Kidney (tissue), 13 donors: ENCODE measurements at regions not wholly inside any gene's neighbourhood (a gene's known extent, or its start where the extent isn't known, plus 50 kb on each side); places are given as distances from the start of the nearest gene placed in this dataset.

Source experiments
- DNase-seq, 5 donors: peaks; one replicate each; pipeline ENCODE4 v3.0.0-alpha.2; 2013 to 2020
- FAIRE-seq: peaks from 2 replicates; lab custom pipeline; 2012; peaks lifted over from hg19 to GRCh38; lab: Jason Lieb, UNC
- H3K27ac ChIP-seq, 2 donors: one replicate each; pipeline ENCODE4 v1.7.0; 2013; ENCODE audit warnings: low read depth in 2 of 2, low read length in 2 of 2, inconsistent platforms in 1 of 2
- H3K27me3 ChIP-seq: one replicate; pipeline ENCODE4 v1.7.1; 2013; ENCODE audit warnings: low read length, inconsistent platforms; ENCODE audit not compliant: control insufficient read depth, insufficient read depth
- H3K36me3 ChIP-seq, 3 donors: one replicate each; pipeline versions ENCODE4 v1.7.0 to v1.7.1; 2013; ENCODE audit warnings: low read length in 3 of 3, control low read depth in 1 of 3, inconsistent platforms in 1 of 3; ENCODE audit not compliant: insufficient read depth in 3 of 3, control insufficient read depth in 2 of 3
- H3K4me1 ChIP-seq, 3 donors: one replicate each; pipeline versions ENCODE4 v1.7.0 to v1.7.1; 2013; ENCODE audit warnings: low read length in 3 of 3, inconsistent platforms in 1 of 3, low read depth in 1 of 3; ENCODE audit not compliant: control insufficient read depth in 2 of 3, insufficient read depth in 2 of 3
- H3K4me3 ChIP-seq, 3 donors: one replicate each; pipeline versions ENCODE4 v1.7.0 to v1.8.1; 2013; ENCODE audit warnings: low read length in 3 of 3, control low read depth in 1 of 3, inconsistent platforms in 1 of 3
- H3K9ac ChIP-seq, 3 donors: one replicate each; pipeline versions ENCODE4 v1.7.0 to v1.7.1; 2013; ENCODE audit warnings: low read length in 3 of 3, control low read depth in 1 of 3, inconsistent platforms in 1 of 3
- H3K9me3 ChIP-seq, 3 donors: one replicate each; pipeline versions ENCODE4 v1.7.0 to v1.7.1; 2013; ENCODE audit warnings: low read length in 3 of 3, control low read depth in 1 of 3, inconsistent platforms in 1 of 3; ENCODE audit not compliant: control insufficient read depth in 2 of 3, insufficient read depth in 1 of 3
- intact Hi-C: fragments of 100-400 bp; cut with DNase I; formaldehyde crosslinking; loops from one replicate; pipeline ENCODE4 v1.11.1; 2022
- TF ChIP-seq, protein P1 (sequence below): IDR thresholded peaks from 3 replicates; pipeline ENCODE4 v1.5.1; 2012; ENCODE audit warnings: mild to moderate bottlenecking, moderate library complexity, borderline replicate concordance; ENCODE audit not compliant: insufficient read depth; ENCODE audit errors: extremely low read depth
- donor health status: control.
- donor health status: control.
- donor health status: control.
- donor health status: control.
- donor health status: control.
- donor health status: DM: yes; HTN: yes; CAD: no.
- donor health status: Normal renal cell carcinoma (clear cell type).

DNA sequence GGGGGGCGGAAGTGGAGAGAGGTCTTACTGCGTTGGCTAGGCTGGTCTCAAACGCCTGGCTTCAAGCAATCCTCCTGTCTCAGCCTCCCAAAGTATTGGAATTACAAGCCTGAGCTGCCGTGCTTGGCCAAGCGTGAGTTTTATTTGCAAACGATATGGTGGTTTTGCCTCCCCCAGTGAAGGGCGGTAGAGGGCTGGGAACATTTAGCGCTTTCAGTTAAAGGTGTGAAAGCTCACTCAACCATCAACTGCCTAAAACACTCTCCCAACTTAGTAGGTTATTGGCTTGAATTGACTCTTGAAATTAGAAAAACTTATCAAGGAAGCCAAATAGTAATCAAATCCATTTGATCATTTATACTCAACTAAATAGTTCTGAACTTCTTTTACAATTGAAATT is 156.3 kb downstream of the ESM1 start:
- DNase-seq (no peak), FAIRE-seq (no peak)
- TF ChIP-seq, protein P1, sequence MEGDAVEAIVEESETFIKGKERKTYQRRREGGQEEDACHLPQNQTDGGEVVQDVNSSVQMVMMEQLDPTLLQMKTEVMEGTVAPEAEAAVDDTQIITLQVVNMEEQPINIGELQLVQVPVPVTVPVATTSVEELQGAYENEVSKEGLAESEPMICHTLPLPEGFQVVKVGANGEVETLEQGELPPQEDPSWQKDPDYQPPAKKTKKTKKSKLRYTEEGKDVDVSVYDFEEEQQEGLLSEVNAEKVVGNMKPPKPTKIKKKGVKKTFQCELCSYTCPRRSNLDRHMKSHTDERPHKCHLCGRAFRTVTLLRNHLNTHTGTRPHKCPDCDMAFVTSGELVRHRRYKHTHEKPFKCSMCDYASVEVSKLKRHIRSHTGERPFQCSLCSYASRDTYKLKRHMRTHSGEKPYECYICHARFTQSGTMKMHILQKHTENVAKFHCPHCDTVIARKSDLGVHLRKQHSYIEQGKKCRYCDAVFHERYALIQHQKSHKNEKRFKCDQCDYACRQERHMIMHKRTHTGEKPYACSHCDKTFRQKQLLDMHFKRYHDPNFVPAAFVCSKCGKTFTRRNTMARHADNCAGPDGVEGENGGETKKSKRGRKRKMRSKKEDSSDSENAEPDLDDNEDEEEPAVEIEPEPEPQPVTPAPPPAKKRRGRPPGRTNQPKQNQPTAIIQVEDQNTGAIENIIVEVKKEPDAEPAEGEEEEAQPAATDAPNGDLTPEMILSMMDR: no peak
- no peaks in the 10 kb centered on the region for H3K27me3 ChIP-seq
- H3K9ac ChIP-seq: no peak overlapping the region
- H3K27ac ChIP-seq: no peak overlapping the region
- H3K36me3 ChIP-seq: no peaks in the 10 kb centered on the region
- no peak overlapping the region for H3K4me3 ChIP-seq
- H3K9me3 ChIP-seq: peaks cover 0 to 3% (median 0%) of the 10 kb centered on the region in 3 donors
- intact Hi-C loops: no loop called here
- no peaks in the 10 kb centered on the region for H3K4me1 ChIP-seq

DNA sequence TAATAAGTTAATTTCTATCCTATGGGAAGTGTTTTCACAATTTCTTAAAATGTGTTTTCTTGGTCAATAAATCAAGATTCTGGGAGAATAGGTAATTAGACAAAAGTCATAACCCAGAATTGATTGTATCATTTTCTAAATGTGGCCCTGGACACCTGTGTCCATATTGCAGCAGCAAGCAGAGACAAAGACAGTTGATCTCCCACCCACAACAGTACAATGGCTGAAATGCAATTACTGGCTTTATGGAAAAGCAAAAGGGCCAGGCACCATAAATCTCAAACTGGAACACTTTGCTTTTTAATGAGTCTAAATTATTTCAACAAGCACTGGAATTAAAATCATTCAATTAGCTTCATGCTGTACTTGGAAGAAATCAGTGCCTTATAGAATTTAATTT is 157.2 kb downstream of the ESM1 start:
- Histone ChIP-seq H3K4me3 (no peak overlapping the region), H3K27ac (no peak overlapping the region), H3K36me3 (no peaks in the 10 kb centered on the region), H3K9me3 (peaks cover 0 to 3% (median 0%) of the 10 kb centered on the region in 3 donors), H3K4me1 (no peaks in the 10 kb centered on the region), H3K9ac (no peak overlapping the region), H3K27me3 (no peaks in the 10 kb centered on the region)
- intact Hi-C loops: no loop called here
- FAIRE-seq (no peak), DNase-seq (no peak)
- TF ChIP-seq, protein P1: no peak

DNA sequence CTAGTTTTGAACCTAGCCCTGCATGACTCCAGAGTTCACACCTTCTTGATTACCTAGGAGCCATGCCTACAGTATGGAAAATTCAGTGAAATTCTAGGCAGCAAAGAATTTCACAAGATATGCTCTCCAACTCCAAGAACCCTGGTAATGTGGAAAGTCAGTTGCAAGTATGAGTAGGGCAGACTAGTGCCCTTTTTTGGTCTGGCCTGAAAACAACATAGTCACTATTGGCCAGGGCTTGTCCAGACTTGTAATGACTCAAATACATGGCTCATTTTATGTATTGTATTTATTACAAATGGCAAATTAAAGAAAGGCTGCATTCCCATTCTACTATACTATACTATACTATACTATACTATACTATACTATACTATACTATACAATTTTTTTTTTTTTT is 160.4 kb downstream of the ESM1 start:
- Histone ChIP-seq H3K4me3 (no peak overlapping the region), H3K4me1 (peaks cover 0 to 5% (median 0%) of the 10 kb centered on the region in 3 donors), H3K9ac (no peak overlapping the region), H3K27ac (no peak overlapping the region), H3K27me3 (no peaks in the 10 kb centered on the region), H3K9me3 (peaks cover 0 to 3% (median 0%) of the 10 kb centered on the region in 3 donors), H3K36me3 (no peaks in the 10 kb centered on the region)
- intact Hi-C loops: no loop called here
- no peak for FAIRE-seq
- TF ChIP-seq, protein P1: no peak
- DNase-seq: no peak

DNA sequence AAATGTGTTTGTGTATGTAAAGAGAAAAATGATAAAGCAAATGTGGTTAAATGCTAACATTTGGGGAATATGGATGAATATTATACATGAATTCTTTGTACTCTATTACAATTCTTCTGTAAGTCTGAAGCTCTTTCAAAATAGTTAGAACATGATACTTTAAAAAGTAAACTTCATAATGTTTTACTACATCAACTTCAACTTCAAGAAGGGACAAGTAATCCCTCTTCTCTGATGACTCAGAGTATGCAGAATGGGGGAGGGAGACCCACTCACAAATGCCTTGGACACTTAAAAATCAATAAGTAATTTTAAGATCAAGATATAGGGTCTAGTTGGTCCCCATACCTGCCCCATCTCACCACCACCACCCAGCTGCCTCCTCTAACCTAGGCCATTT is 162.4 kb downstream of the ESM1 start:
- Histone ChIP-seq H3K9ac (no peak overlapping the region), H3K9me3 (peaks cover 0 to 3% (median 0%) of the 10 kb centered on the region in 3 donors), H3K4me1 (peaks cover 0 to 5% (median 0%) of the 10 kb centered on the region in 3 donors), H3K36me3 (no peaks in the 10 kb centered on the region), H3K27ac (no peak overlapping the region), H3K4me3 (no peak overlapping the region), H3K27me3 (no peaks in the 10 kb centered on the region)
- intact Hi-C loops: no loop called here
- TF ChIP-seq, protein P1: no peak
- DNase-seq (no peak), FAIRE-seq (no peak)
